Activated T-cell treated with anti-CD3 and anti-CD28 coated beads for 48 hours (primary cell): ENCODE measurements at regions not wholly inside any gene's neighbourhood (a gene's known extent, or its start where the extent isn't known, plus 50 kb on each side); places are given as distances from the start of the nearest gene placed in this dataset.

ENCODE experiments used
- DNase-seq: peaks from one replicate; pipeline ENCODE4 v3.0.0-alpha.2; 2020; ENCODE audit warnings: low read depth

- no peak for DNase-seq
Observed at GRCh38 chr17:5785867-5786509, 201.7 kb upstream of the NLRP1 start.

- no peak for DNase-seq
Observed at GRCh38 chr17:5786510-5786875, 202.2 kb upstream of the NLRP1 start.

- DNase-seq, result no peak
Observed at GRCh38 chr17:5788266-5788900, 204.1 kb upstream of the NLRP1 start.

DNA sequence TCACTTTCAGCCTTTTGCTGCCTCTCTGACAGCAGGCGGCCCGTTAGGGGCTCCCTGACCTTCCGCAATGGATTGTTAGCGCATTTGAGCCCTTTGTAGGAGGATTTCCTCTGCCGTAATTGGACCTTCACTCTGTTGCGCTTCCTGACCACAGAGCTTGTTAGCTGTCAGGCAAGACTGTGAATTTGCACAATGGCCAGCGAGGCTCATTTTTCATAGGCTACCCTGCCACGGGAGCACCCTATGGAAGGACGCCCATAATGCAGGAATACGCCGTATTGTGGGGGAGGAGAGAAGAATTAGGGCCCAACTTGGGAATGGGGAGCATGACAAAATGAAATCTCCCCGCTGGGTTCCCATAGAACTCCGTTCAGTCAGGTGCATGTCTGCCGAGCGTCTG is 205.2 kb upstream of the NLRP1 start:
- no peak for DNase-seq

GRCh38 chr17:5793157-5793556 is 208.8 kb upstream of the NLRP1 start:
- no peak for DNase-seq

DNA sequence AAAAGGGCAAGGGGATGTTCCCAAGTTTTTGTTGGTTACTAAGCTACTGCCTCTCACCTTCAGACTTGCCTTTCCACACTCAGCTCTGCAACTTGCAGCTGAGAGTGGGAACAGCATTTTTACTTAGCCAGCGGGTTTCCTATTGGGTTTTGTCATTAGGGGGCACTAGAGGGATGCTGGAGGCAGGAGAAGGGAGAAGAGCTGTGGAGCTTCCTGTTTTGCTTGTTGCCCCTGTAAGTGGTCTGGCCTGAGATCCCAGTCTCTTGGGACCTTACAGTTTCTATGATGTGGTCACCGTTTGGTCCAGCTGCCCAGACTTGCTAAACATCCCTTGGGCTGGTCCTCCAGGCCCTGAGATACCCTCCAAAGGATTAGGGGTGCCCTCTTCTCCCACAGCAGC is 209.6 kb upstream of the NLRP1 start:
- DNase-seq, result no peak

- no peak for DNase-seq
Observed at GRCh38 chr17:5794385-5794784, 210.1 kb upstream of the NLRP1 start.

DNA sequence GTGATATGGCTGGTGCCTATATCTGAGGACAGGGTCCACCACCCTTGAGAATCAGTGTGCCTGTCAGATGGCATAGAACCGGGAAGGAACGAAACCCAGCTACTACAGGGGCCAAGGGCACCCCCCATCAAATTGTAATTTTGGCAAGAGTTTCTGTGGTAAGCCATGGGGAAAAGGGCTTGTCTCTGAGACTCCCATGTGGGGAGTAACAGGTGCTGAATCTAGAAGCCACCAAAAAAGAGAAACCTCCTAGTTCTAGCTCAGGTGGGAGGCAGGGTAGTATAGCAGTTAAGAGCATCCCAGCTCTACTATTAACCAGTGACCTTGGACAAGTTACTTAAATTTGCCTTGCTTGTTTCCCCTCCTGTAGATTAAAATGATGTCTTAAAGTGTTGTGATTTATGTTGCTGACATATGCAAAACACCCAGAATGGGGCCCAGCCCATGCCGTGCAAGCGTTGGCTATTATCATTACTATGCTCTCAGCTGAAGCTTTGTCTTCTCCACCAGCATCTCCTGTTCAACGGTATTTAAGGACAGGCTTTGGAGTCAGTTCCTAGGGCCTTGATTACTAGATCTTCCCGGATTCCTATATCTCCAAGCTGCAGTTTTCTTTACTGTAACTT is 210.7 kb upstream of the NLRP1 start:
- no peak for DNase-seq

GRCh38 chr17:5797447-5798050 is 213.2 kb upstream of the NLRP1 start:
- DNase-seq, result no peak

- no peak for DNase-seq
Observed at GRCh38 chr17:5798094-5798493, 213.8 kb upstream of the NLRP1 start.

DNA sequence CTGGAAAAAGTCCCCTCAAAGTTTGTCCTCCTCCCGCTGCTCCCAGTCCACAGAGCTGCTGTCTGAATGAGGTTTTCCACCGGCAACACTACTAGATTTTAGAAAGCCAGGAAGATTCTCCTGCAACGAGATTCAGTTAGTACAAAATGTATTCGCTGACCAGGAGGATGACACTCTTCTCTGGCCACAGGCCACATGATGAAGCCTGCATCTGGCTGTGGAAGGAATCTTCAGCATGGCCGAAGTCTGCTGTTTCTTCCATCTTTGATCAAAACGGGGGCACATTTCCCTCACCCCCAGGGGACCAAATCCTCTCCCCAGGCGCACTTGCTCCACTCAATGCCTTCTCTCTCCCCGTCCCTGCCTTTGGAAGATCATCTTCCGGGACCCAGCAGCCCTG is 215.8 kb upstream of the NLRP1 start:
- no peak for DNase-seq

DNA sequence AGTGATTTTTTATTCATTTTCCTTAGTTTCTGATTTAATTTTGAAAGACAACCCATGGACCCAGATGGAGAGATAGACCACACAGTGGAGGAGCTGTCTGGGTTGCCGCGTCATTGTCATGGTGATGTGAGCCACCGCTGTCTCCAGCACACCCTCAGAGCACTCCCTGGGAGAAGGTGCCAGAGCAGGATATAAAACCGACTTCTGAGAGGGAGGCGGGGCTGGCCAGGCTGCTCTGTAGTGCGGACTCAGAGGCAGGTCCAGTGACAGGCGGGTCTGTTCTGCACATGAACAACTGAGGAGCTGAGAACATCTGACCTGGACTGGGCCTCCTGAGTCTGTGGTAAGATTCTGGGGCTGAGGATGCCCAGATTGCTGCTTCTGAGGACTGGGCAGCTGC is 216.3 kb upstream of the NLRP1 start:
- no peak for DNase-seq

DNA sequence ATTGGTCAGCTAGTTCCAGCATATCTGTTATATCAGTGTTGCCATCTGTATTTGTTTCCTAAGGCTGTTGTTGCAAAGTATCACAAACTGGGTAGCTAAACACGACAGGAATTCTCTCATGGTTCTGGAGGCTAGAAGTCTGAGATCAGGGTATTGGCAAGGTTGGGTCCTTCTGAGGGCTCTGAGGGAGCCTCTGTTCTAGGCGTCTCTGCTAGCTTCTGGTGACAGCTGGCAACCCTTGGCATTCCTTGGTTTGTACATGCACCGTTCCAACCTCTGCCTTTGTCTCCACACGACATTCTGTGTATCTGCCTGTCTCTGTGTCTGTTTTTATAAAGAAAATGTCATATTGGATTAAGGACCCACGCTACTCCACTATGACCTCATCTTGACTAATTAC is 219.9 kb upstream of the NLRP1 start:
- no peak for DNase-seq

DNA sequence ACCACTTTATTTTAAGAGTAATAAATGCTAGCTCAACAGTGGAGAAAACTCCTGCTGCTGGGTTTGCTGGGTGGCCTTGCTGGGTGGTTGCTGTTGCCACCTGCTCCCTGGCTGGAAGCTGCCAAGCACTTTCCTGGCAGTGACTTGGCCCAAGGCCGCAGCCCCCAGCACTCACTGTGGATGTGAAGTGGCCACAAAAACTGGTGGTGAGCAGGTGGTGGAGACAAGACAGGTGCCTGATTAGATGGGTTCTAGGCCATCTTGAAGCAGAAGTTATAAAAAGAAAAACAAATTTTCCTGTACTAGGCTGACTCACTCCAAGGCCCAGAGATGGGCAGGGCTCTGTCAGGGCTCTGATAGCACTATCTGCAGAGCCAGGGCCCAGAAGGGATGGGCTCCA is 224.7 kb upstream of the NLRP1 start:
- no peak for DNase-seq

GRCh38 chr17:5809580-5810188 is 225.4 kb upstream of the NLRP1 start:
- DNase-seq, result no peak

- DNase-seq, result no peak
Observed at GRCh38 chr17:5812590-5812989, 228.3 kb upstream of the NLRP1 start.

DNA sequence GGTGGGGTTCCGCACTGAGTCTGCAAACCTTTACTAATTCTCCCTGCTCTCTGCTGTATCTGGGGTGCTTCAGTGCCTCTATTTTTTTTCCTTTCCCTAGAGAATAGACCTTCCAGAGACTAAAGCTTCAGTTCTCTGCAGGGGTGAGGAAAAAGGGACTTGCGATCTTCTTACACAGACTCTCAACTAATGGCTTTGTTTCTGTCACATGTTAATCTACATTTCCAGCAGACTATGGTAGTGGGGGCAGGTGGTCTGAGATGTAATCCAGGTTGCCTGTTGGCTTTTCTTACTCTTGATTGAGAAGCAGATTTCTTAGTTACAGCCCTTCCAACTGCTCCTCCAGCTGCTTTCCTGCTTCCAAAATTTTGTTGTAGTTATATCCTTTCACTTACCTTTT is 229.0 kb upstream of the NLRP1 start:
- no peak for DNase-seq

- DNase-seq, result no peak
Observed at GRCh38 chr17:5815396-5815795, 231.1 kb upstream of the NLRP1 start.

GRCh38 chr17:5816491-5817070 is 232.3 kb upstream of the NLRP1 start:
- no peak for DNase-seq

DNA sequence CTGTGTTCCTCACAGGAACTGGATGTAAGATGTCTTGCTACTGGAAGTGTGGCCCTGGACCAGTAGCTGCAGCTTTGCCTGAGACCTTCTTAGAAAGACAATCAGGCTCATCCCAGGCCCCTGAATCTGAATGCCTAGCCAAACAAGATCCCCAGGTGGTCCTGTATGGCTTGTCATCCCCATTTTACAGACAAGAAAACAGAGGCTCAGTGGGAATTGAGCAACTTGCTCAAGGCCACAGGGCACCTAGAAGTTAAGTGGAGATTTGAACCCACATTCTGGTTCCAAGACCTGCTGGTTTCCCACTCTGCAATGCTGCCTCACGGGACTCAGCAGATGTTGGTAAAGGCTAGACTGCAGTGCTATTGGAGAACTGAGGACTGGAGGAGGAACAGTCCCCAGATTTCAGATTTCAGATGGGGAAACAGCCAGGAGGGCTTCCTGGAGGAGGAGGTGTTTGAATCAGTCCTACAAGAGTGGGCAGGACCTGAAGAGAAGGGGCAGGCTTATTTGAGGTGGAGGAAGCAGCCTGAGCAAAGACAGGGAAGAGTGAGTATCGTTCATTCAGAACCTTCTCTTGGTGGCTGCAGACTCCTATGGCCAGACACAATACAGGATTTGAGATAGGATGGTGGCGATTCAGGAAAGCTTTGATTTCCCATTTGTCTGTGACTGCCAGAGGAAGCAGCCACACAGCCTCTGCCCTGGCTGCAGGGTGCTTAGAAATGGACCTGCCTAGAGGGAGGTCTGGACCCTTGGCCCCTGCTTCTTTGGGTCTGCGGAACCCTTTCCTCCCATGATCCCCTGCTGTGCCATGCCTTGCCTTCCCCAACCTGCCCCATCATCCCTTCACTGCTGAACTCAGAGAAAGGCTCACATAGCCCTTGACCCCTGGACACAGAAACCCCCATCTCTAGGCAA is 233.4 kb upstream of the NLRP1 start:
- DNase-seq, result no peak

DNA sequence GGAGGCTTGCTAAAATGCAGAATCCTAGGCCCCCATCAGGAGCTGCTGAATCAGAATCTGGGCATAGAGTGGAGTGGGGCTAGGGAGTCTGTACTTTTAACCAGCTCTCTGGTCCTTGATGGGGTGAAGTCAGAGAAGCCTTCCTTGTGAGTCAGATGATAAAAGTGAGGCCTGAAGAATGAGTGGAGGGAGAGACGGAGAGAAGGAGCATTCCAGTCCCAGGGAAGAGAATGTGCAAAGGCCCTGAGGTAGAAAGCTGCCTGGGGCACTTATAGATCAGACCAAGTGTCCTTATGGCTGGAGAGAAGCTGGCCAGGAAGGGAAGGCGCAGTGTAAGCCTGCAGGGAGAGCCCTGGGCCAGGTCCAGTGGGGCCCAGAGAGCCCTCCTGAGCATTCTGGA is 235.1 kb upstream of the NLRP1 start:
- no peak for DNase-seq
